Testis (tissue), 2 donors: ENCODE measurements at regions not wholly inside any gene's neighbourhood (a gene's known extent, or its start where the extent isn't known, plus 50 kb on each side); places are given as distances from the start of the nearest gene placed in this dataset.

Experiments
- CTCF ChIP-seq, 3 experiments: fragments of 450-650 bp in 2 of 3; fragments of 200-600 bp in 1 of 3; sonication (generic) in 1 of 3; IDR thresholded peaks; one replicate each; pipeline ENCODE4 v1.5.1; 2016 to 2019; ENCODE audit warnings: antibody characterized with exemption in 3 of 3, mild to moderate bottlenecking in 2 of 3, moderate library complexity in 1 of 3
- POLR2A ChIP-seq: fragments of 450-650 bp; IDR thresholded peaks from one replicate; pipeline ENCODE4 v1.6.1; 2017; ENCODE audit warnings: antibody characterized with exemption, mild to moderate bottlenecking, moderate library complexity

GRCh38 chr3:141426404-141427034, 58.2 kb downstream of the ZBTB38 start:
- no peak for TF ChIP-seq CTCF (IDR thresholded peaks at IDR 0.05)
- no peak for TF ChIP-seq POLR2A
